Brain pericyte (primary cell): ENCODE measurements at regions not wholly inside any gene's neighbourhood (a gene's known extent, or its start where the extent isn't known, plus 50 kb on each side); places are given as distances from the start of the nearest gene placed in this dataset.

Experiments
- DNase-seq: peaks from one replicate; pipeline ENCODE4 v3.0.0-alpha.2; 2012; ENCODE audit warnings: low read depth, low spot score

DNA sequence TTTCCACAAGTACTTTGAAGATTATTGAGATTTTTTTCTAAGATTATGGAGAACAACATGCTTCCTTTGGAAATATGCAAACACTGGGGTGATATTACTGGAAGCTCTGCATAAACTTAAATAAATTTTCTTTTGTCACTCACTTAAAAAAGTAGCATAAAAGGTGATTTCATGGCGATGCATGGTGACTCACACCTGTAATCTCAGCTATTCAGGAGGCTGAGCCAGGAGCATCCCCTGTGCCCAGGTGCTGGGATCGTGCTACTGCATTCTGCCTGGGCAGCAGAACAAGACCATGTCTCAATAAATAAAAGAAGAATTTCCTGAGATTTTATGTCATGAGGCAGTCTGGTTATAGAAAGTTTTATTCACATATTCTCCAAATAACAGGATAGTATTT is 679.1 kb upstream of the CDH2 start:
- DNase-seq, result no peak

- DNase-seq, result no peak
Observed at GRCh38 chr18:28855524-28855923, 678.6 kb upstream of the CDH2 start.

GRCh38 chr18:28854964-28855363 is 678.0 kb upstream of the CDH2 start:
- DNase-seq, result no peak

DNA sequence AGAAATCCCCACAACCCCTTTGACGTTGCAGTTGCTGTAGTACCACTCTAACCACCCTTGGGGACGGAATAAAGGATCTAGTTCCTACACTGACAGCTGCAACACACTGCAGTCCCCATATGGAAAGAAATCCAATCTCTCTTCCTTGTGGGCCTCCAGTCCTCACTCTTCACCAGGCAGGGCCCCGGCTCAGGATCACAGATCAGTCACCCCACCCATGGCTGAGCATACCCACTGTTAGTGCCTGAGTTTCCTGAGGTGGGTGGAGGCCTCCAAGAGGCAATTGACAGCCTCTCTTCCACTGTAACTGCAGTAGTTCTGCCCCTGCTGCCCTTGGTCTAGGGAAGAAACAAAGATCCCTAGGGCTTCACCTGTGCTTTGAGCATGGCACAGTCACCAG is 670.0 kb upstream of the CDH2 start:
- DNase-seq, result no peak

GRCh38 chr18:28837100-28837499 is 660.2 kb upstream of the CDH2 start:
- no peak for DNase-seq

GRCh38 chr18:28834889-28835288 is 658.0 kb upstream of the CDH2 start:
- peak; percentile 32 for DNase-seq

DNA sequence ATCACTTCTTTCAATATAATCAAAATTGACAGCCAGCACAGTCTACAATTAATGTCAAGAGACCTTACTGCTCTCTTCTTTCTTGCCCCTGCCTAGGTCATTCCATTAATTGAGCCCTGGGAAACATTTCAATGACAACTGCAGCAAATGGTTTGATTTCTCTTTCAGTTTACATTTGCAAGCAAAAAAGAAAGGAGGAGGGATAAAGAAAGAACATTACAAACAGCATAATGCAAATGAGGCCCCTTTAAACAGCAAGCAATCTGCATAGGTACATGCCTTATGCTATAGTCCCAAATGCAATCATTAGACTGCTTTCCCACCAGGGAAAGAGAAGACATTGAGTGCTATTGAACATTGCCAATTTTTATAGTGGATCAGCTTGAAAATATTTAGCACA is 655.0 kb upstream of the CDH2 start:
- no peak for DNase-seq

- DNase-seq, result no peak
Observed at GRCh38 chr18:28831476-28831875, 654.5 kb upstream of the CDH2 start.

DNA sequence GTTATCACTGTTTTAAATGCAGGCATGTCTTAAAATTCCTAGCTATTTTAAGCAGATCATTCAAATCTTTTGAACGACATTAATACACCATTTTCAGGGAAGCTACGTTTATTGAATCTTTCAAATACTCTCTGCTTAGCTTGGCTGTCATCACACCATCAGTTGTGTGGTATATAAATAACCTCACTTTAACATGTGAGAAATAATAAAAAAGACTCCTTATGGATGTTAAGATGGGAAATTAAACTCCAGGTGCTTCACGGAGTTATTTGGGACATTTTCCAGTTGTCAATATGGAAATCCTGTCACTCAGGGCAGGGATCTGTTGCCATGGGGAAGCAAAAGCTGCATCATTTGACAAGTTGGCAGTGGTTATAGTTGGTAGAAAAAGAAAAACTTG is 649.2 kb upstream of the CDH2 start:
- DNase-seq, result no peak

GRCh38 chr18:28824183-28824574 is 647.2 kb upstream of the CDH2 start:
- DNase-seq, result no peak

DNA sequence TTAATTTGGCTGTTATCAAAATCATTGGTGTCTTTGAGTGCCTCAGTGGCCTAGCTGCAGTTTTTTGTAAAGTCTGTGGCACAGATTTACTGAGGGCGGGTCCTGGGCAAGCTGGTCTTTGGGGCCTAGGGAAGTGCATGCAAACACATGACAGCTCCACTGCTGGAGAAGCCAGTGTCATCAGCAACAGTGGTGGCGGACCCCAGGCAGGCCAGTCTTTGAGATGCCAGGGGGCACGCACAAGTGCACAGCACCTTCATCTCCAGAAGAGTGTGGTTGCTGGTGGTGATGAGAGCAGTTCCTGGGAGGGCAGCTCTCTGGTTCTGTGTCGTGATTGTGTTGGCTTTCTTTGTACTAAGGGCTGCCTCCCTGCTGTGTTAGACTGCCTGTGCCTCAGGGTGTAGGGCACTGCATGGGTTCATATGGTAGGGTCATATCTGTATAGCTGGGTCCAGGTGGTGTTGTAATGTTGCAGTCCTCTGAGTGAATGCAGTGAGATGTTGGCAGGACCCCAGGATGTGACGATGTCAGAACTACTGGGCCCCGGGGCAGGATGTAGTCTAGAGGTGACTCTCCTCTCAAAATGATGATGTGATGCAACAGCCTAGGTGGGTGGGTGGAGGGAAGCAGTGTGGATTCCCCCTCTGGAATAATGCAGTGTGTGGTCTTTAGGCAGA is 646.7 kb upstream of the CDH2 start:
- no peak for DNase-seq

DNA sequence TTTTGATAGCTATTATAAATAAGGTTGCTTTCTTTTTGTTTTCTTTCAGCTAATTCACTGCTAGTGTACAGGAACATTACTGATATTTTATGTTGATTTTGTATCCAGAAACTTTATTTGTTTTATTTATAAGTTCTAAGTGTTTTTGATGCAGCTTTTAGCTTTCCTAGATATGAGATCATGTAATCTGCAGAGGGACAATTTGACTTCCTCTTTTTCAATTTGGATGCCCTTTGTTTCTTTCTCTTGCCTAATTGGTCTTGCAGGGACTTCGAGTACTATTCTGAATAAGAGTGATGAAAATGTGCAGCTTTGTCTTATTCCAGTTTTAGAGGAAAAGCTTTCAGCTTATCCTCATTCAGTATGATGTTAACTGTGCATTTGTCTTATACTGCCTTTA is 643.4 kb upstream of the CDH2 start:
- DNase-seq, result no peak

- DNase-seq, result no peak
Observed at GRCh38 chr18:28816155-28816554, 639.2 kb upstream of the CDH2 start.

DNA sequence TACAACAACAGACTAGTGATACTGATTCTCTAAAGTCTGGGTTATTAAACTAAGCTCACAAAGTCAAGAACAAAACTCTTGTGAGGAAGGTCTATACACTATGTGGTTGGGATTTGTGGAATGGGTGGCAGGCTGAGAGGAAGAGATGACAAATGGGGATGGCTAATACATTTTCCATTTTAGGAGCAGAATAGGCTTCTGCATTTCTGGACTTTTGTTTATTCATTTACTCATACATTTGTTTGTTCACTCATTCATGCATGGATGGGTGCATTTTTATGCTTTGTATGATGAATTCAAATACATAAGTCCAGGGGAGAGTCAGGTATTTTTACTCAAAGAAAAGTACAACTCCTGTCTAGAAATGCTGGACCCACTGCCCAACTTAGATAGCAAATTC is 637.4 kb upstream of the CDH2 start:
- no peak for DNase-seq

GRCh38 chr18:28808373-28808772 is 631.4 kb upstream of the CDH2 start:
- DNase-seq, result no peak

GRCh38 chr18:28805491-28805890 is 628.6 kb upstream of the CDH2 start:
- no peak for DNase-seq

- DNase-seq, result no peak
Observed at GRCh38 chr18:28804512-28805202, 627.7 kb upstream of the CDH2 start.

GRCh38 chr18:28802546-28802945 is 625.6 kb upstream of the CDH2 start:
- DNase-seq, result no peak

DNA sequence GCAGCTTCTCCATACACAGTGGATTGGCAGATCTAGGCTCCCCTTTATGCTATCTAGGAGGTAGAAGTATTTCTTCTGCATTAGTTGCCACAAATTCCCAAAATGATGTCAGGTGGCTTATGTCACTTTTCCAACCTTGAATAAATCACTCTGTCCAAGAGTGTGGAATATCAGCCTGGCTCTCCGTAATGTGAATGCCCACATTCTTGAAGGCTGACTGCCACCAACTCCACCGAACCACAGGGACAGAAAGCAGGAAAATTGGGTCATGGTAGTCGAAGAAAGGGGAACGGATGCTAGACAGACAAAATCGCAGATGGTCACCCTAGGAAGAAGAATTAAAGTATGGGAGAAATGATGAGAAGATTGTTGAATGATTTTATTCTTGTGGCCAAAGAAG is 624.9 kb upstream of the CDH2 start:
- no peak for DNase-seq

- DNase-seq, result no peak
Observed at GRCh38 chr18:28794459-28795245, 617.7 kb upstream of the CDH2 start.

DNA sequence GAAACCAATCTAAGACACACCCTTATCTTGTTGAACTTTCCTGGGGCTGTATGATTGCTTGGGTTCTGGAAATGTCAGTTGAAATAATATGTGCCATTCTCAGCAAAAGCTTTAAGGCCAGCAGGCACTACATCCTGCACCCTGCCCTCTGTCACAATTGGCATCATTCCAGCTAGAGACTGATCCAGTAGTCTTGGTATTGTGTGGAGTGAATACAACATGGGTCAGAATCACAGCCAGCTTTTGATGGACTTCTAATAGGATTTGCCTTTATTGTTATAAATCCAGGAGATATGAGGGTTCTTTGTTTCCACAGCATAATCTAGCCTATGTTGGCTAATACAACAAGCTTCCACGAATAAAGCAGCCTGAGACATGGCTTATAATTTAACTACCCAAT is 617.0 kb upstream of the CDH2 start:
- DNase-seq, result no peak

DNA sequence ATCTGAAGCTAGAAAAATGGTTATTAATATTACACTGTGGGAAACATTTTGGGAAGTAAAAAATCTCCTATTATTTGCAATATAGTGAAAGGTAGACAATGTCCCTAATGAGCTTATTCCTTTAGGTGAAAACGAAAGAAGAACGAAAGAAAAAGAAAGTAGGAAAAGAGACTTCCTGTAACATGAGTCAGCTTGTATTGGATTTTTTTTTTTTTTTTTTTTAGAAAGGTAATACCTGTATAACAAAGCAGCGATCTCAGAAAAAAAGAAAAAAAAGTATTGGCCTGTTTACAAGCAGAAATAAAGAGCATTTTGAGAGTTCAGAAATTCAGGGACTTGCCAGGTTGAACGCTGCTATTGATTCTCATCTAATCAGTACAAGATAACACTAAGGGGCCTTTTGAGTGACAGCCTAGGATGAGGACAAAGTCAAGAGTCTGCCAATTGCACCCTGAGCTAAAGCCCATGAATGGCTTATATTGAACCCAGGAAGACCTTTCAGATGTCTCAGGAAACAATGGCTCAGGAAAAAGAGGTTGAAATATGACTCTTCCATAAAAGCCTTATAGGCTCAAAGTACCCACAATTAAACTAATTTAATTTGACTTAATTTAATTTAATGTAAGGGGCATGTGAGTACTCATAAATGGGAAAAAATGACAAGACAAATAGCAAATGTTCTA is 615.6 kb upstream of the CDH2 start:
- no peak for DNase-seq
